ENCODE measurements at regions not wholly inside any gene's neighbourhood (a gene's known extent, or its start where the extent isn't known, plus 50 kb on each side); places are given as distances from the start of the nearest gene placed in this dataset.
"Not testable (repeated sequence)": the region's sequence is repeated elsewhere in the genome, so short reads cannot be mapped to it uniquely, and the experiment has no call there.

- no peak overlapping the region for H3K9ac ChIP-seq
- no peaks in the 10 kb centered on the region for H3K4me1 Mint-ChIP-seq
- no peaks in the 10 kb centered on the region for H3K9me3 ChIP-seq (ENCODE audit: low read depth)
- H3K27me3 ChIP-seq = no peaks in the 10 kb centered on the region
- no peak for DNase-seq (ENCODE audit: low spot score)
- H3K4me2 ChIP-seq = no peak overlapping the region
- no peak overlapping the region for H3K27ac Mint-ChIP-seq
- no peaks in the 10 kb centered on the region for H3K36me3 Mint-ChIP-seq
- H3K9me3 Mint-ChIP-seq = no peaks in the 10 kb centered on the region
- no peak overlapping the region for H2AFZ ChIP-seq (replicated peaks)
- no peaks in the 10 kb centered on the region for H3K27me3 Mint-ChIP-seq (ENCODE audit: insufficient read depth, low read depth)
- no peak overlapping the region for H3K27ac ChIP-seq
- no peaks in the 10 kb centered on the region for H3K36me3 ChIP-seq
- no peaks in the 10 kb centered on the region for H3K79me2 ChIP-seq (ENCODE audit: low read depth)
- no peaks in the 10 kb centered on the region for H4K20me1 ChIP-seq (ENCODE audit: low read depth)
- no peak overlapping the region for H3K4me3 Mint-ChIP-seq
- TF ChIP-seq EZH2 (IDR thresholded peaks at IDR 0.05) (no peak), CTCF (IDR thresholded peaks at IDR 0.05) (no peak), EZH2phosphoT487 (IDR thresholded peaks at IDR 0.05) (no peak)
- H3K4me1 ChIP-seq = no peaks in the 10 kb centered on the region
- H3K4me3 ChIP-seq = no peak overlapping the region
- no peaks in the 10 kb centered on the region for H3F3A ChIP-seq (ENCODE audit: low read depth)
Observed at GRCh38 chr7:79997345-79997744, 137.3 kb upstream of the GNAI1 start.

- H3K4me3 ChIP-seq; H3K4me1 ChIP-seq; H2AFZ ChIP-seq (replicated peaks); H3K9me3 ChIP-seq (ENCODE audit: low read depth); H3K36me3 ChIP-seq; DNase-seq (ENCODE audit: low spot score); H4K20me1 ChIP-seq (ENCODE audit: low read depth); H3K9ac ChIP-seq; H3K4me3 Mint-ChIP-seq; H3K27ac Mint-ChIP-seq; H3K27me3 ChIP-seq; H3K9me3 Mint-ChIP-seq; H3F3A ChIP-seq (ENCODE audit: low read depth); H3K4me2 ChIP-seq; H3K4me1 Mint-ChIP-seq; H3K79me2 ChIP-seq (ENCODE audit: low read depth); H3K36me3 Mint-ChIP-seq; H3K27ac ChIP-seq; H3K27me3 Mint-ChIP-seq (ENCODE audit: insufficient read depth, low read depth): not testable (repeated sequence)
Observed at GRCh38 chr7:79995741-79996140, 138.9 kb upstream of the GNAI1 start.

GRCh38 chr7:79988653-79989052 is 146.0 kb upstream of the GNAI1 start:
- H3K36me3 Mint-ChIP-seq = no peaks in the 10 kb centered on the region
- H3K27me3 Mint-ChIP-seq (ENCODE audit: insufficient read depth, low read depth) = no peaks in the 10 kb centered on the region
- Histone ChIP-seq H2AFZ (replicated peaks) (no peak overlapping the region), H3K4me2 (no peak overlapping the region), H3K4me3 (no peak overlapping the region), H3K4me1 (no peaks in the 10 kb centered on the region), H3K79me2 (ENCODE audit: low read depth) (no peaks in the 10 kb centered on the region), H3K9me3 (ENCODE audit: low read depth) (no peaks in the 10 kb centered on the region), H3K36me3 (no peaks in the 10 kb centered on the region), H3K27ac (no peak overlapping the region), H3K9ac (no peak overlapping the region), H3F3A (ENCODE audit: low read depth) (no peaks in the 10 kb centered on the region), H4K20me1 (ENCODE audit: low read depth) (no peaks in the 10 kb centered on the region), H3K27me3 (no peaks in the 10 kb centered on the region)
- no peak overlapping the region for H3K4me3 Mint-ChIP-seq
- TF ChIP-seq EZH2phosphoT487 (IDR thresholded peaks at IDR 0.05) = no peak
- DNase-seq (ENCODE audit: low spot score) = no peak
- H3K9me3 Mint-ChIP-seq = no peaks in the 10 kb centered on the region
- no peaks in the 10 kb centered on the region for H3K4me1 Mint-ChIP-seq
- H3K27ac Mint-ChIP-seq = no peak overlapping the region

- no peaks in the 10 kb centered on the region for H3K9me3 Mint-ChIP-seq
- Histone ChIP-seq H3K36me3 (no peaks in the 10 kb centered on the region), H3K4me1 (no peaks in the 10 kb centered on the region), H3K4me2 (no peak overlapping the region), H3K4me3 (no peak overlapping the region), H3K9ac (no peak overlapping the region), H3F3A (ENCODE audit: low read depth) (no peaks in the 10 kb centered on the region), H4K20me1 (ENCODE audit: low read depth) (no peaks in the 10 kb centered on the region), H2AFZ (replicated peaks) (no peak overlapping the region), H3K27me3 (no peaks in the 10 kb centered on the region), H3K79me2 (ENCODE audit: low read depth) (no peaks in the 10 kb centered on the region), H3K27ac (no peak overlapping the region), H3K9me3 (ENCODE audit: low read depth) (no peaks in the 10 kb centered on the region)
- TF ChIP-seq CTCF (IDR thresholded peaks at IDR 0.05) (no peak), EZH2 (IDR thresholded peaks at IDR 0.05) (no peak), EZH2phosphoT487 (IDR thresholded peaks at IDR 0.05) (no peak)
- no peaks in the 10 kb centered on the region for H3K4me1 Mint-ChIP-seq
- DNase-seq (ENCODE audit: low spot score) = no peak
- no peak overlapping the region for H3K4me3 Mint-ChIP-seq
- no peaks in the 10 kb centered on the region for H3K36me3 Mint-ChIP-seq
- no peak overlapping the region for H3K27ac Mint-ChIP-seq
- H3K27me3 Mint-ChIP-seq (ENCODE audit: insufficient read depth, low read depth) = no peaks in the 10 kb centered on the region
Observed at GRCh38 chr7:79984210-79984609, 150.4 kb upstream of the GNAI1 start.

All from neural progenitor cell (in vitro differentiated cells).